ENCODE measurements at regions not wholly inside any gene's neighbourhood (a gene's known extent, or its start where the extent isn't known, plus 50 kb on each side); places are given as distances from the start of the nearest gene placed in this dataset.
"Not testable (repeated sequence)": the region's sequence is repeated elsewhere in the genome, so short reads cannot be mapped to it uniquely, and the experiment has no call there.

GRCh38 chr7:106345421-106346166 is 60.8 kb upstream of the NAMPT start:
- no peak for DNase-seq (ENCODE audit: low spot score)

- DNase-seq (ENCODE audit: low spot score), result no peak
Observed at GRCh38 chr7:106344861-106345260, 60.1 kb upstream of the NAMPT start.

GRCh38 chr7:106344211-106344610 is 59.4 kb upstream of the NAMPT start:
- no peak for DNase-seq (ENCODE audit: low spot score)

- not testable (repeated sequence) for DNase-seq (ENCODE audit: low spot score)
Observed at GRCh38 chr7:106342049-106342448, 57.3 kb upstream of the NAMPT start.

- not testable (repeated sequence) for DNase-seq (ENCODE audit: low spot score)
Observed at GRCh38 chr7:106340247-106340596, 55.4 kb upstream of the NAMPT start.

- no peak for DNase-seq (ENCODE audit: low spot score)
Observed at GRCh38 chr7:106339513-106340246, 54.9 kb upstream of the NAMPT start.

GRCh38 chr7:106337754-106338153 is 53.0 kb upstream of the NAMPT start:
- DNase-seq (ENCODE audit: low spot score), result no peak

GRCh38 chr7:106335814-106336213 is 51.0 kb upstream of the NAMPT start:
- no peak for DNase-seq (ENCODE audit: low spot score)
